Keratinocyte (primary cell): ENCODE measurements at regions not wholly inside any gene's neighbourhood (a gene's known extent, or its start where the extent isn't known, plus 50 kb on each side); places are given as distances from the start of the nearest gene placed in this dataset.

Source experiments
- DNase-seq: peaks from one replicate; pipeline ENCODE4 v3.0.0-alpha.2; 2011; ENCODE audit warnings: low read depth, missing footprints, low spot score
- FAIRE-seq: peaks from 2 replicates; lab custom pipeline; 2011; peaks lifted over from hg19 to GRCh38; lab: Jason Lieb, UNC
- H2AFZ ChIP-seq: 2 replicates; pipeline ENCODE4 v1.6.0; 2012; ENCODE audit warnings: low read length, control low read depth, inconsistent platforms; ENCODE audit not compliant: control insufficient read depth
- H3K27ac ChIP-seq: 2 replicates; pipeline ENCODE4 v1.5.1; 2011; ENCODE audit warnings: low read length; ENCODE audit not compliant: control insufficient read depth, insufficient read depth
- H3K27me3 ChIP-seq: 3 replicates; pipeline ENCODE4 v1.6.0; 2011; ENCODE audit warnings: low read length; ENCODE audit not compliant: control insufficient read depth, insufficient read depth; ENCODE audit errors: extremely low read depth
- H3K36me3 ChIP-seq, 2 experiments: 2 replicates in 1 of 2; 3 replicates in 1 of 2; pipeline ENCODE4 v1.5.1; 2011; ENCODE audit warnings: low read length in 2 of 2, mild to moderate bottlenecking in 1 of 2; ENCODE audit not compliant: control insufficient read depth in 2 of 2, insufficient read depth in 2 of 2; ENCODE audit errors: extremely low read depth in 1 of 2
- H3K4me1 ChIP-seq: 3 replicates; pipeline ENCODE4 v1.5.1; 2011; ENCODE audit warnings: low read length; ENCODE audit not compliant: control insufficient read depth, insufficient read depth; ENCODE audit errors: extremely low read depth
- H3K4me2 ChIP-seq: 3 replicates; pipeline ENCODE4 v1.6.0; 2011; ENCODE audit warnings: low read depth, low read length; ENCODE audit not compliant: control insufficient read depth, insufficient read depth; ENCODE audit errors: extremely low read depth
- H3K4me3 ChIP-seq, 3 experiments: fragments of 200-600 bp in 1 of 3; sonication (generic) in 1 of 3; 2 replicates in 2 of 3; 3 replicates in 1 of 3; pipeline ENCODE4 v1.5.1; 2011 to 2016; ENCODE audit warnings: low read length in 3 of 3, mild to moderate bottlenecking in 3 of 3, control low read depth in 2 of 3, inconsistent platforms in 1 of 3, low read depth in 1 of 3, mixed read lengths in 1 of 3, mixed run types in 1 of 3, moderate library complexity in 1 of 3; ENCODE audit not compliant: control insufficient read depth in 2 of 3, insufficient read depth in 2 of 3; ENCODE audit errors: extremely low read depth in 1 of 3
- H3K79me2 ChIP-seq: 2 replicates; pipeline ENCODE4 v1.6.0; 2012; ENCODE audit warnings: low read length; ENCODE audit not compliant: control insufficient read depth, insufficient read depth
- H3K9ac ChIP-seq: 3 replicates; pipeline ENCODE4 v1.6.0; 2011; ENCODE audit warnings: low read length; ENCODE audit not compliant: control insufficient read depth, insufficient read depth; ENCODE audit errors: extremely low read depth
- H3K9me1 ChIP-seq: 3 replicates; pipeline ENCODE4 v1.6.0; 2011; ENCODE audit warnings: low read length; ENCODE audit not compliant: control insufficient read depth, insufficient read depth; ENCODE audit errors: extremely low read depth
- H3K9me3 ChIP-seq: 2 replicates; pipeline ENCODE4 v1.5.1; 2012; ENCODE audit warnings: low read depth, low read length; ENCODE audit not compliant: control insufficient read depth
- H4K20me1 ChIP-seq: 3 replicates; pipeline ENCODE4 v1.6.0; 2011; ENCODE audit warnings: low read length; ENCODE audit not compliant: control insufficient read depth, insufficient read depth; ENCODE audit errors: extremely low read depth
- EZH2 ChIP-seq: IDR thresholded peaks from one replicate; pipeline ENCODE4 v1.6.1; 2012; ENCODE audit warnings: inconsistent platforms, mild to moderate bottlenecking, low read length, moderate library complexity
- dilution Hi-C: fragments of 300-500 bp; cut with MboI; formaldehyde crosslinking; loops from one replicate; pipeline ENCODE4 v1.7.0; 2020; ENCODE audit warnings: low sequenced_read_pairs; ENCODE audit not compliant: extremely low pct_ligation_motif_present
- TF ChIP-seq, protein P1 (sequence below), 3 experiments: IDR thresholded peaks in 1 of 3; conservative IDR thresholded peaks in 1 of 3; optimal IDR thresholded peaks in 1 of 3; 2 replicates in 2 of 3; 3 replicates in 1 of 3; pipeline versions ENCODE3 to v1.5.1; 2011; ENCODE audit warnings: low read length in 3 of 3, mild to moderate bottlenecking in 3 of 3, moderate library complexity in 2 of 3, control low read depth in 1 of 3, inconsistent platforms in 1 of 3; ENCODE audit not compliant: insufficient read depth in 2 of 3; ENCODE audit errors: extremely low read depth in 1 of 3

DNA sequence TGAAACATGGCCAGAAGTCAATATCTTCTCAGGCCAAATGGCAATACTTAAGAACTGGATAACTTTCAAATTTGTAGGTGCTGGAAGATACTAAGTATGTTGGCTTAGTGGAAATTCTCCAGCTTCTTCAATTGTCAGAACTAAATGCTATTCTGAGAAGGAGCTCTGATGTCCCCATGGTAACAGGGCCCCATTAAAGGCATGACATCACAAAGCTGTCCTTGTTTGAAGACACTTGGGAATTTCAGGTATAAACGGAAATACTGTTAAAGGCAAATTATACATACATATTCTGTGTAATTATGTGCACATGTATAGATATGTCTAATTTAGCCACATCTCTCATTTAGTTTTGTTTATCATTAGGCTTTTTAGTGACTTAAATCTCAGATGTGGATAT is 210.0 kb upstream of the SEL1L start:
- TF ChIP-seq, protein P1, sequence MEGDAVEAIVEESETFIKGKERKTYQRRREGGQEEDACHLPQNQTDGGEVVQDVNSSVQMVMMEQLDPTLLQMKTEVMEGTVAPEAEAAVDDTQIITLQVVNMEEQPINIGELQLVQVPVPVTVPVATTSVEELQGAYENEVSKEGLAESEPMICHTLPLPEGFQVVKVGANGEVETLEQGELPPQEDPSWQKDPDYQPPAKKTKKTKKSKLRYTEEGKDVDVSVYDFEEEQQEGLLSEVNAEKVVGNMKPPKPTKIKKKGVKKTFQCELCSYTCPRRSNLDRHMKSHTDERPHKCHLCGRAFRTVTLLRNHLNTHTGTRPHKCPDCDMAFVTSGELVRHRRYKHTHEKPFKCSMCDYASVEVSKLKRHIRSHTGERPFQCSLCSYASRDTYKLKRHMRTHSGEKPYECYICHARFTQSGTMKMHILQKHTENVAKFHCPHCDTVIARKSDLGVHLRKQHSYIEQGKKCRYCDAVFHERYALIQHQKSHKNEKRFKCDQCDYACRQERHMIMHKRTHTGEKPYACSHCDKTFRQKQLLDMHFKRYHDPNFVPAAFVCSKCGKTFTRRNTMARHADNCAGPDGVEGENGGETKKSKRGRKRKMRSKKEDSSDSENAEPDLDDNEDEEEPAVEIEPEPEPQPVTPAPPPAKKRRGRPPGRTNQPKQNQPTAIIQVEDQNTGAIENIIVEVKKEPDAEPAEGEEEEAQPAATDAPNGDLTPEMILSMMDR (optimal IDR thresholded peaks at IDR 0.05 in 1 of 3, IDR thresholded peaks at IDR 0.05 in 1 of 3, conservative IDR thresholded peaks at IDR 0.05 in 1 of 3; ENCODE audit: extremely low read depth in 1 of 3, insufficient read depth in 2 of 3, low read length in 3 of 3): no peak
- no peak for TF ChIP-seq EZH2

DNA sequence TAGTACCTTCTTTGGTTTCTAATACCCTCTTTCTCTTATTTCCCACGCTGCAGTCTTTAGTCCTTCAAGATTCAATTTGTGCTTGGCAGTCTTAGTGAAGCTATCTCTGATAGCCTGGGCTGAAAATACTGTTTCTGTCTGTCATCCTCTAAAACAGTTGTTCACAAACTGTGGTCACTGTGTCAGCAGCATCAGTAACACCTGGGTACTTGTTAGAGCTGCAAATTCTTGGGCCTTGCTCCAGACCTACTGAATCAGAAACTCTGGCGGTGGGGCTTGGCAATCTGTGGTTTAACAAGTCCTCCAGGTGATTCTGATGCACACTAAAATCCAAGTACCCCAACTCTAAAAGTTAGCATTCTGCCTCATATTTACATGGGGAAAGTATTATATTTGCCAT is 217.5 kb upstream of the SEL1L start:
- no peaks in the 10 kb centered on the region for H3K79me2 ChIP-seq
- no peak for DNase-seq

More for the DNA sequence above, 210.0 kb upstream of the SEL1L start:
- H3K9me1 ChIP-seq: no peaks in the 10 kb centered on the region
- dilution Hi-C loops: no loop called here
- FAIRE-seq (no peak), DNase-seq (no peak)
- no peaks in the 10 kb centered on the region for H3K9me3 ChIP-seq
- H3K27me3 ChIP-seq: no peaks in the 10 kb centered on the region
- no peaks in the 10 kb centered on the region for H3K79me2 ChIP-seq
- no peaks in the 10 kb centered on the region for H3K36me3 ChIP-seq
- H3K4me1 ChIP-seq: no peaks in the 10 kb centered on the region
- H4K20me1 ChIP-seq: no peaks in the 10 kb centered on the region
- H3K4me2 ChIP-seq: no peak overlapping the region
- no peak overlapping the region for H3K9ac ChIP-seq
- H3K27ac ChIP-seq: no peak overlapping the region
- H3K4me3 ChIP-seq: no peak overlapping the region
- H2AFZ ChIP-seq: no peak overlapping the region

More for the DNA sequence above, 217.5 kb upstream of the SEL1L start:
- no peak for FAIRE-seq
- Histone ChIP-seq H4K20me1 (no peaks in the 10 kb centered on the region), H3K27me3 (no peaks in the 10 kb centered on the region), H3K4me1 (no peaks in the 10 kb centered on the region), H3K36me3 (no peaks in the 10 kb centered on the region), H3K9me1 (no peaks in the 10 kb centered on the region), H3K27ac (no peak overlapping the region), H3K4me3 (no peak overlapping the region), H3K9me3 (no peaks in the 10 kb centered on the region), H2AFZ (no peak overlapping the region), H3K4me2 (no peak overlapping the region), H3K9ac (no peak overlapping the region)
- TF ChIP-seq, protein P1 (optimal IDR thresholded peaks at IDR 0.05 in 1 of 3, IDR thresholded peaks at IDR 0.05 in 1 of 3, conservative IDR thresholded peaks at IDR 0.05 in 1 of 3; ENCODE audit: extremely low read depth in 1 of 3, insufficient read depth in 2 of 3, low read length in 3 of 3): no peak
- no peak for TF ChIP-seq EZH2
- dilution Hi-C loops: no loop called here
